ENCODE measurements at regions not wholly inside any gene's neighbourhood (a gene's known extent, or its start where the extent isn't known, plus 50 kb on each side); places are given as distances from the start of the nearest gene placed in this dataset.

DNA sequence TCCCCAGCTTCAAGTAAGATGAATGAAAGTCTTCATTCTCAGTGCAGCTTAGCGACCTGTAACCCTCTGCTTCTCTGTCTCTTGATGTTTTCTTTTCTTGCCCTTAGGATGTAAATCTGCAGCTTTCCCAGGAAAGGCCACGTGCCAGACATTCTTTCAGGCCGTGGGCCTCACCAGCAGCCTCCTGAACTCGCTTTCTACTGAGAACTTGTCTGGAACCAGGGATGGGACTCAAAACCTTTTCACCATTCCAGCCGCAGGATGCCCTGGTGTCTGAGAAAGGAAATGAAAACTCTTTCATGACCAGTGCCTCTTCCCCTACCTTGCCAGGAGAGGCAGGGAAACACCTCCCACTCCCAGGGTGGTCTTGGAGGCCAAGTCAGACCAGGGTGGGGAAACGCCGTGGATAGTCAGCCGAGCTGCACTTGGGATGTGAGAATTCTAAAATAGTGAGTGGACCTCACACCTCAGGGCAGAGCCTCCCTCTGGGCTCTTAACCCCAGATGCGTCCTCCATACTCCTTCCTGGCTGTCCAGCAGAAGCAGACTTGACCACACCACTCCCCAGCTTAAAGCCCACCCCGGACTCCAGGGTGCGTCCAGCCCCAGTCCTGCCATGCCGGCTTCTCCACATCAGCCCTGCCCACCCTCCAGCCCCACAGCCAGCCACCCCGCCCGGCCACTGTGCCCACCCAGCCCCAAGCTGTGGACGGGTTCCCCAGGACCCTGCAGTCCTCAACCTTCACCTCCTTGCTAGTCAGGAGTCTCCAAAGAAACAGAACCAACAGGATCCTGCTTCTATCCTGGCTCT lies 115.5 kb downstream of the TWIST2 start:
- no peak for DNase-seq (ENCODE audit: low read depth)
- H3K4me3 ChIP-seq (ENCODE audit: low read depth, low read length): no peak overlapping the region
- TF ChIP-seq, protein P1, sequence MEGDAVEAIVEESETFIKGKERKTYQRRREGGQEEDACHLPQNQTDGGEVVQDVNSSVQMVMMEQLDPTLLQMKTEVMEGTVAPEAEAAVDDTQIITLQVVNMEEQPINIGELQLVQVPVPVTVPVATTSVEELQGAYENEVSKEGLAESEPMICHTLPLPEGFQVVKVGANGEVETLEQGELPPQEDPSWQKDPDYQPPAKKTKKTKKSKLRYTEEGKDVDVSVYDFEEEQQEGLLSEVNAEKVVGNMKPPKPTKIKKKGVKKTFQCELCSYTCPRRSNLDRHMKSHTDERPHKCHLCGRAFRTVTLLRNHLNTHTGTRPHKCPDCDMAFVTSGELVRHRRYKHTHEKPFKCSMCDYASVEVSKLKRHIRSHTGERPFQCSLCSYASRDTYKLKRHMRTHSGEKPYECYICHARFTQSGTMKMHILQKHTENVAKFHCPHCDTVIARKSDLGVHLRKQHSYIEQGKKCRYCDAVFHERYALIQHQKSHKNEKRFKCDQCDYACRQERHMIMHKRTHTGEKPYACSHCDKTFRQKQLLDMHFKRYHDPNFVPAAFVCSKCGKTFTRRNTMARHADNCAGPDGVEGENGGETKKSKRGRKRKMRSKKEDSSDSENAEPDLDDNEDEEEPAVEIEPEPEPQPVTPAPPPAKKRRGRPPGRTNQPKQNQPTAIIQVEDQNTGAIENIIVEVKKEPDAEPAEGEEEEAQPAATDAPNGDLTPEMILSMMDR (conservative IDR thresholded peaks at IDR 0.05; ENCODE audit: low read depth, low read length): no peak

DNA sequence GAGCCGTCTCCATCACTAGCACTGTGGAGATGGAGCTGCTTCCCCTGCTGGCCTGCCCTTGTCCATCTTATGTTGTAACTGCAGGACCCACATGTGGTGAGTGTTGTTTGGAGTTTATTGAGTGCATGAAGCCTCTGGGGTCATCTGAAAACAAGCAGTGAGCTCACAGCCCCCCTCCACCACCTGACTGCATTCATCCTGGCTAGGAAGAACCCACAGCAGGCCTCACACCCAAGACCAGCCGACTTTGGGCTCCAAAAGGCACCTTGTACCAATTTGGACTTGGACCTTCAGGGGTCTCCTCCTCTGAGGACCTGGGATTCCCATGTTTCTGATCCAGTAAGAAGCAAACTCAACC lies 116.1 kb downstream of the TWIST2 start:
- no peak for DNase-seq (ENCODE audit: low read depth)
- H3K4me3 ChIP-seq (ENCODE audit: low read depth, low read length): no peak overlapping the region
- TF ChIP-seq, protein P1 (conservative IDR thresholded peaks at IDR 0.05; ENCODE audit: low read depth, low read length): no peak

DNA sequence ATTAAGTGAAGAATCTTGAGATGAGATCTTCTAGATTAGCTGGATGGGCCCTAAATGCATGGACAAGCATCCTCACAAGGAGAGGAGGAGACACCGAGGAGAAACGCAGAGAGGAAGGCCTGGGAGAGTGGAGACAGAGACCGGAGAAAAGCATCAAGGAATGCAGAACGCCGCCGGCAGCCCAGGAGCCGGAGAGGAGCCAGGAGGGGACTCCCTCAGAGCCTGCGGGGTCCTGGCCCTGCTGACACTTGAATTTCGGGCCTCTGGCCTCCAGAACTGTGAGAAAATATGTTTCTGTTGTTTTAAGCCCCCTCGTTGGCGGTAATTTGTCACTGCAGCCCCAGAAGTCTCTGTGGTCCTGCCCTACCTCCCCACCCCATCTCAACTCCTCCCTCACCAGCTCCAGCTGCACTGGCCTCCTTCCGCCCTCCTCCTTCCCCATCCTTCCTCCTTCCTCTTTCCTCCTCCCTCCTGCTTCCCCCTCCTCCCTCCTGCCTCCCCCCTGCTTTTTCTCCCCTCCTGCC lies 116.7 kb downstream of the TWIST2 start:
- no peak overlapping the region for H3K4me3 ChIP-seq (ENCODE audit: low read depth, low read length)
- DNase-seq (ENCODE audit: low read depth): no peak
- TF ChIP-seq, protein P1 (conservative IDR thresholded peaks at IDR 0.05; ENCODE audit: low read depth, low read length): no peak

DNA sequence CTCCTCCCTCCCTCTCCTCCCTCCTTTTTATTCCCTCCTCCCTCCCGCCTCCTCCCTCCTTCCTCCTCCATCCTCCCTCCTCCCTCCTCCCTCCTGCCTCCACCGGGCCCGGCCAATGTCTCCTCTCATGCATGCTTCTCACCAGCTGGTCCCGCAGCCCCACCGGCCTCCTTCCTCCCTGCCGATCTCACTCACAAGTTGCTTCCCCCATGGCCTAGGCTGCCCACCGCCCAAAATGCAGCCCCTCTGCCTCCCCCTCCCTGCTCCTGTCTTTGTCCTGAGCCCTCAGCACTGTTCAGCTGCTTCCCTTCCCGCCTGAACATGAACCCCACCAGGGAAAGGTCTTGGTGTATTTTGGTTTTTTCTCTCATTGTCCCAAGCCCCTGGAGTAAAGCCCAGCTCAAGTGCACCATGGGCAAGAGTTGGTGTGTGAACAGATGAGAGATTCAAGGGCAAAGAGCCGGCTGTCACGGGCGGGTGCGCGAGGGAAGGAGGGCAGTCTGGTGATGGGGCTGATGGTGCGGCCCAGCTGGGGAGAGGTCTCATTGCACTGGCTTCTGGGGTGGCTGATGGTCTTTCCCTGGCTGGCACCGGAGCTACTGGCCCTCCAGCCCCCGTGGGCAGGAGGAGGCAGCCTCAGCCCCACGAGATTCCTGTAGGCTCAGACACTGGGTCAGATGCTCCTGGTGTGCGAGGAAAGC lies 117.6 kb downstream of the TWIST2 start:
- DNase-seq (ENCODE audit: low read depth): no peak
- no peak overlapping the region for H3K4me3 ChIP-seq (ENCODE audit: low read depth, low read length)
- TF ChIP-seq, protein P1 (conservative IDR thresholded peaks at IDR 0.05; ENCODE audit: low read depth, low read length): no peak

DNA sequence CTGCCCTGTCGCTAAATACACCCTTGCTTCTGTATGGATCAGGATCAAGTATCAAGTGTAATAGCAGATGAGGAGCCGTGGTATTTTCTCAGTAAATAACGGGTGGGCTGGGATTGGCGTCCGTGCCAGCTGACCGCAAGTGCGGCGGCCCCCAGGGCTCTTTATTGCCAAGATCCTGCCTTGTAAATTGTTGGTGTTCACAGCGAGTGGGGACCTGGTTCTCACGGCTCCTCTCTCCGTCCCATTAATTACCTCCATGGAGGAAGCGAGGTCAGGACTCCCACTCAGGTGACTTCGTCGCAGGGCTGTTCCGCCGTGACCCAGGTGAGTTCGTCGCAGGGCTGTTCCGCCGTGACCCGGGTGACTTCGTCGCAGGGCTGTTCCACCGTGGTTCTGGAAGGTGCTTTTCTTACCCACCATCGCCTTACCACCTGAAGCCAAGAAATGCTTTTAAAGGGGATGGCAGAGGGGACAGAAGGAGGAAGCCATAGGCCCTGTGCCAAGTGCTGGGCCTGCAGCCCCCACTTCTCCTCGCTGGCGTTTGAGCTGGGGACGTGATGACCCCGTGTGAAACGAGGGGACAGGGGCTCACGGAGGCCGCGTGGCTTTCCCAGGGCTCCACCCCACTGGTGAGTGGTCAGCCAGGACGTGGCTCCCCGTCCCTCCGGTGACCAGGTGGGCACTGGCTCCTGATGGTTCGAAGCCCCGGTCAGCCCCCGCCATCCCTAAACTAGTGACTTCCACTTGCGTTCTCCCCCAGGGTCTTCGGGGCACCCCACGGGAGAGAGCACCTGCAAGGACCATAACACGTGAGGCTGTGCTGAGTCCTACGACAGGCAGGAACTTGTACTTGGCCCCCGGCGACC lies 118.4 kb downstream of the TWIST2 start:
- H3K4me3 ChIP-seq (ENCODE audit: low read depth, low read length): no peak overlapping the region
- no peak for DNase-seq (ENCODE audit: low read depth)
- TF ChIP-seq, protein P1 (conservative IDR thresholded peaks at IDR 0.05; ENCODE audit: low read depth, low read length): no peak

DNA sequence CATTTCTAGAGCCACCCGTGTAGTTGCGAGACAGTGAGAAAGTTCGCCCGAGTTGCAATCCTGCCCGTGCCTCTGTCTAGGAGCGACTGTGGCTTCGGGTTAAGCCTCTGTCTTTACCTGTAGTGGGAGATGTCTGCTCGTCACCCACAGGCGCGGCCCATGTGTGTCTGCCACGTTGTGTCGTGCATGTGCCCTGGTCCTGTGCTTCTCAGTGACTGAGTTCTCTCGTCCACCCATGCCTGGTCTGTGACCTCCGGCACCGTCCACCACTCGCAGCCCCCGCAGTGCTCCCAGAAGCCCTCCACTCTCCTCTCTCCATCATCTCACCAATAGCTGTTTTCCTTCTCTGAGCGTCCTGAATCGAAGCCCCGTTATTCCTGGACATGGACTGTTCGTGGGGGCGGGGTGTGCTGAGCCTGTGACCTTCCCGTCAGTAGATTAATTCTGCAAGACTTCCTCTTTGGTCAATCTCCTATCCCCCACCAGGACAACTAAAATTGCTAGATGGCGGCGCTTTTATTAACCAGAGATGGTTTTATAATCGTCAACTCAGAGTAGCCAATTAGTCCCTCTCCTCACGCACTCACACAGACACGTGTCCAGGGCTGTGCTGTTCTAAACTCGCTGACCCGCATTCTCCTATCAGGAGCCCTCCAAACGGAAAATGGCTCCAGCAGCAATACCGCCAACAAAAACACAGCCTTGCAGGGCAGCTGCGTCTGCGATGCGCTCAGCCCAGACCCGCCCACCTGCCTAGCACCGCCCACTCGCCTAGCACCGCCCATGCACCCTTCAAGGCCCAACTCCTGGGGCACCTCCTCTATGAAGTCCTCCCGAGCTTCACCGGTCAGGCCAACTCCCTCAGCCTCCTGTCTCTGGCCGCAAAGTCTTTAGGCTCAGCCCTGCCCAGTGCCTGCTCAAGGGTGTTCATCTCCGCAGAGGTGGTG lies 119.4 kb downstream of the TWIST2 start:
- TF ChIP-seq, protein P1 (conservative IDR thresholded peaks at IDR 0.05; ENCODE audit: low read depth, low read length): no peak
- no peak overlapping the region for H3K4me3 ChIP-seq (ENCODE audit: low read depth, low read length)
- no peak for DNase-seq (ENCODE audit: low read depth)

All from epithelial cell of proximal tubule (primary cell).